ENCODE measurements at regions not wholly inside any gene's neighbourhood (a gene's known extent, or its start where the extent isn't known, plus 50 kb on each side); places are given as distances from the start of the nearest gene placed in this dataset.
"Not testable (repeated sequence)": the region's sequence is repeated elsewhere in the genome, so short reads cannot be mapped to it uniquely, and the experiment has no call there.

DNA sequence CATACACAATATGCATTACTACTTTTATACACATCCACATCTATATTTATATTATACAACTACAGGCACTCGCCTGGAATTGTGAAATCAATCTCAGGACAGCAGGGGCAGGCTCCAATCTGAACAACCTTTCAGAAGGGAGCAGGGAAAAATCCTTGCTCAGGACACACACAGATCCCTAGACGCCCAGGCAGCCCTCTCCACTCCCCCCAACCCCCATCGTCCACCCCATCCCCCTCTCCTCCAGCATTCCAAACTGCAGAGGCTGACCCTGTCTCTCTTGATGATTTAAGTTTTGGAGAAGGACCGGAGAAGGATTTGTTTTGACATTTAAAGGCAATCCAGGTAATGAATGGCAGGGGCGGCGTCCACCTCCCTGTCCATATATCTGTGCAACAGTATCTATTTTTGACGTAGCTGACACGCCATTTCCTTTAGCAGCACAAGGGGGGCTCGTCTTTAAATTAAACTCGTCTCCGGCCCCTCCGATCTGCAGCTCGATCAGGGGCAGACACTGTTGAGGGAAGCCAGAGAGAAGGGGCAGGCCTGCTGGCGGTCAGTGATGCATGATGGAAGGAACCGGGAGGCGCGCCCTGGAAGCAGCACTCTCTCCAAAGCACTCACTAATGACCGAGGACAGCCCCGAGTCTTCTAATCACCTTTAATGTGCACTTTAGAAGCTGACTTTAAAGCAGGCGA lies 95.0 kb upstream of the TBX5 start:
- no peak for ATAC-seq

DNA sequence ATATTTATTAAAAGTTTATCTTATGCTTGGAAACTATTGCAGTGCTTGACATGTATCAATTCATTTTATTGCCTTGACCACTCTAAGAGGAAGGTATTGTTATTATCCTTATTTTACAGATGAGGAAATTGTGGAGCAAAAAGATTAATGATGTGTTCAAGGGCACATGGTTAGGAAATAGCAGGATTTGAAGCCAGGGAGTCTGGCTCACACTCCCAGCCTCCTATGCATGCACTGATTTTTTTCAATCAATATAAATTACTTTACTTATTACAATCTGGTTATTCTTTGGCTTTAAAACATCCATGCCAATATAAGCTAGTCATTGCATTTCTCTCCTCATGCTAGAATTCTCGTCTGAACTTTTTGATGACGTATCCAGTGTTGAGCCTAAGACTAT lies 94.2 kb upstream of the TBX5 start:
- no peak for ATAC-seq

DNA sequence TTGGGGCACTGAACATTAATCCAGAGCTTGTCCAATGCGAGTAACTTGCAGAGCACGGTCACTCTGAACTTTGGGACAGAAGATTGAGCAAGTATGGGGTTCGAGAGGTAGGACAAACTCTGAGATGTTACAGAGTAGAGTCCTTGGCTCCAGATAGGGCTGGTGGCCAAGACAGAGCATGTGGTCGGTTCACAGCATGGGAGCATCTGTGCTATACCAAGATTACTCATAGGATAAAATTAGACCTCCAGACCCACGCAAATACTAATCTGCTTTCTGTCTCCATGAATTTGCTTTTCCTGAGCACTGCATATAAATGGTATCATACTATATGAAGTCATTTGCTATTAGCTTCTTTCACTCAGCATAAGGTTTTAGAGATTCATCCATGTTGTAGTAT lies 93.4 kb upstream of the TBX5 start:
- ATAC-seq, result no peak

DNA sequence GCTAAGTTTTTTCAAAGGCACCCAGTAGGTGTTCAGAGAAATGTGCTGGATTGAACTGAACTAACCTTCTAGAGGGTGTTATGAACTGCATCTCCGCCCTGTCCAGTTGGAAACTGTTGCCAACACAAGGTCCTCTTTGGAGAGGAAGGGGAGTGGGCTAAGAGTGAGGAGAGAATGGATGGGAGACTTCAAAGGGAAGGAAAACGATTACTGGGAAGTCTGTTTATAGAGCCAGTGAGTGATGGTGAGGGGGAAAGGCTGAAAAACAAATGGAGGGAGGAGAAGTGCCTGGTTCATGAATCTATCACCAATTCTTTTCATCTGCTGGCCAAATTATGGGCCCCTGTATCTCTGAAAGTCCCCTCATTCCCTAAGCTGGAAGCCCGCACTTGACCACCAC lies 86.0 kb upstream of the TBX5 start:
- no peak for ATAC-seq

DNA sequence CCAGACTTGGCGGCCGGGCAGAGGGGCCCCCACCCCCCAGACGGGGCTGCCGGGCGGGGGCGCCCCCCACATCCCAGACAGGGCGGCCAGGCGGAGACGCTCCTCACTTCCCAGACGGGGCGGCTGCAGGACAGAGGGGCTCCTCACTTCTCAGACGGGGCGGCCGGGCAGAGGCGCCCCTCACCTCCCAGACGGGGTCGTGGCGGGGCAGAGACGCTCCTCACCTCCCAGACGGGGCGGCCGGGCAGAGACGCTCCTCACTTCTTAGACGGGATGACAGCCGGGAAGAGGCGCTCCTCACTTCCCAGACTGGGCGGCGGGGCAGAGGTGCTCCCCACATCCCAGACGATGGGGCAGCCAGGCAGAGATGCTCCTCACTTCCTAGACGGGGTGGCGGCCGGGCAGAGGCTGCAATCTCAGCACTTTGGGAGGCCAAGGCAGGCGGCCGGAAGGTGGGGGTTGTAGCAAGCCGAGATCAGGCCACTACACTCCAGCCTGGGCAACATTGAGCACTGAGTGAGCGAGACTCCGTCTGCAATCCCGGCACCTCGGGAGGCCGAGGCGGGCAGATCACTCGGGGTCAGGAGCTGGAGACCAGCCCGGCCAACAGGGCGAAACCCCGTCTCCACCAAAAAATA lies 79.0 kb upstream of the TBX5 start:
- ATAC-seq, result not testable (repeated sequence)

DNA sequence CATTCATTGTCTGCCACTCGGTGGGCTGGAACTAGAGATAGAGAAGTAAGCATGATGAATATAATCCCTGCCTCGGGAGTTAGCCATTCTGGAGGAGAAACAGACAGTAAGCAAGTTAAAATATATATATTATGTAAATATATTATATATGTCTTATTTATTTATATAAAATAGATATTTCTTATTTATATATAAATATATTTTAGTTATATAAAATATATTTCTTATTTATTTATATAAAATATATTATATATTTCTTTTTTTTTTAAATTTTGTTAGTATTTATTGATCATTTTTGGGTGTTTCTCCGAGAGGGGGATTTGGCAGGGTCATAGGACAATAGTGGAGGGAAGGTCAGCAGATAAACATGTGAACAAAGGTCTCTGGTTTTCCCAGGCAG lies 78.1 kb upstream of the TBX5 start:
- no peak for ATAC-seq

DNA sequence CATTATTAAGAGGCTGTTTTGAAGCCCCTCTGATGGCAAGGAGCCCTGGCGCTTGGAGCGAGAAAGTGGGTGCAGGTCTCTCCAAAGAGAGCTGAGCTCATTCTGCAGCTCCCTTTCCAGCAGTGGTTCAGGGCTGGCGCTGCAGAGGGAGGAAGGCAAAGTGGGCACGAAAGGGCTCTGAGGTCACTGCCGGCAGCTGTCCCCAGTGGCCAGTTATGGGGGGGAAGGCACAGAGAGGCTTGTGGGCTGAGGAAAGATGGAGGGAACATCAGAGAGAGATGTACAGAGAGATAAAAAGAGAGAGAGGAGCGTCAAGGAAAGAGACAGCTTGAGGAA lies 75.2 kb upstream of the TBX5 start:
- no peak for ATAC-seq

DNA sequence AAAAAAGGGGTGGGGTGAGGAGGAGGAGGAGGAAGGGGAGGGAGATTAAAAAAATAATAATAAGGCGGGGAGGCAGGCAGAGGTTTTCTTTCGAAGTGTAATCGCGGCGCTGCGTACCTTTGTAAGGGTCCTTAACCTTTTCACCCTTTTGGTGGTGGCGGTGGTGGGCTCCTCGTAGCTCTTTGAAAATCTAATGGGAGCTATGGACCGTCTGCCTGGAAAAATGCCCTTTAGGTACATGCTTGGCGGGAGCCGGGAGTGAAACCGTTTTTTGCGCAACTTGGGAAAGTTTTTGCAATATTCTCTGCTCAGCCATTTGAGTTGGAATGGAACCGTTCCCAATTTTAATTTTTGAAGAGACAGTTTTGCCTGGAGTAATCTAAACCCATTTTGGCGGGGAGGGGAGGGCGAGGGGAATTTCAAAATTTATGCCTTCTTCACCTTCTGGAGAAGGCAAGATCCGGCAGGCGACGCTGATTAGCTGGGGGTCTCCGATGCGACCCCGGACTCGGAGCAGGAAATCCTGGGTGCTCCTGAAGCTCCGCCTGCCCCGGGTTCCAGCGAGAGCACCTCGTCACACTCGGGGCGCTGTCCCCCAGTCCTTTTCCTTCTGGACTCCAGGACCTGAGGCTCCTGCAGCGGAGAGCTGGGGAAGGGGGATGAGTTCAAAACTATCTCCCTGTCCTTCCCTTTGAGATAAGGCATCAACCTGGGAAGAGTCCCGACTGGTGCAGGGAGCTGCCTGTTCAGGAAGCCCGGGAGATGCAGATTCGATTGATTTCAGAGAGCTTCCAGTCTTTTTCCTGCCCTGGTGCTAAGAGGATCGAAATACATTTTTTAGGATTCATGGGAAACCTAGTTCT lies 74.6 kb upstream of the TBX5 start:
- no peak for ATAC-seq

DNA sequence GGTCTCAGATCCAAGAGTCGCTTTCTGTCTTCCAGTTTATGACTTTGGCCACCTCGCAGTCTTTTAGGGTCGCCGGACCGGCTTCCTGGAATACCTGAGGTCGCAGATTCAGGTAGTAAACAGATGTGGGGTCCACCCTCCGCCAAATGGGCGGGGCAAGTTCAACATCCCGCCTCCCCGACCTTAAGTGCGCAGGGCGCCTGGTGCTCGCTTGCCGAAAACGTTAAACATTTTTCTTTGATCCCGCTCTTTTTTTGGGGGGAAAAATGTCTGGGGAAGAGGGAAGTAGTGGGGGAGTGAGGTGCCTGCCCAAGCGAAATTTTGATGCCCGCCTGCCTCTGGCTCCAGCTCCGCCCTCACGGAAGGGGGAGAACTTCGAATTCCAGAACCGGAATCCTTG lies 73.9 kb upstream of the TBX5 start:
- ATAC-seq, result no peak

DNA sequence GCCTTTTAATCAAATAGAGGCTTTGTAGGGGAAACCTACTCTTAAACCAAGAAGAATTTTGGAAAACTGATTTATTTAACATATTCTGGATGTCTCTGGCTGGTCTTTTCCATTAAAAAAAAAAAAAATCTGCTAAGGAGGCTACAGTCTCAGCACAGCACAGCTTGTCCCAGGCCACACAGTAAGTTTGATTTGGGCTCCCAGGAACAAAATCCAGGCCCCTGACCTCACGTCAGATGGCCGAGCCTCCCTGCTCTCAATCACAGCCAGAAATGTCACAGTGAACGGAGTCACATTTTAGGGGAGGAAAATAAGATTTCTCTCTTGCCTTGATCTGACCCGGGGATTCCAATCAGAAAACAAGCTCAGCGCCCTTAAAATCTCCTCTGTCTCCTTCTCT lies 72.9 kb upstream of the TBX5 start:
- no peak for ATAC-seq

DNA sequence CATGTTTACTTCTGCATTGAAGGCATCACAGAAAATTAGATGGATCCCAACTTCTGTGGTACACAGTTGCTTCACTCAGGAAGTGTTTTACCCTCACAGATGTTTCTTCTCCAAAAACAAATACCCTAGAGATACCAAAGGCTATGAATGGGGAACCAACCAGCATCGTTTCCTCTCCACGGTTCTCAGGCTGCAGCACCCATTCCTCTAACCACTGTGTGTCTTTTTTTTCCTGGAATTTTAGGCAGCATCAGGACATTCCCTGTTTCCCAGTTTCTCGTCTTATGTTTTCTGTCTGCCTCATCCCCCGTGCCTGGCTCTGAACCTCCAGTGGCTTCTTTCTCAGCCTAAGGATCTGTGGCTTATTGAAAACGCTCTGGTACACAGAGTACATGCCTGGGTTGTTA lies 72.0 kb upstream of the TBX5 start:
- no peak for ATAC-seq

DNA sequence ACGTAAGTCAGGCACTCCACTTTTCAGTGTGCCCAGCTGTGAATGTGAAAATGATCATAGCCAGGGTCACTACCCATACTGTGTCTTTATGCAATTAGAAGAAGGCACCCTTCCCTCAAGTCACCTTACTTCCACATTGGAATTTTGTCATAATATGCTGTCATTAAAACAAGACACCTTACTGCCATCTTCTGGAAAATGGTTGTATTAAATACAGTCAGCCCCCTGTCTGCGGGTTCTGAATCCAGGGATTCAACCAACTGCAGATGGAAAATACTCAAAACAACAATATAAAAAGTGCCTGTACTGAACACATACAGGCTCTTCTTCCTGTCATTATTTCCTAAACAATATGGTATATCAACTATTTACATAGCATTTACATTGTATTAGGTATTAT lies 70.2 kb upstream of the TBX5 start:
- no peak for ATAC-seq

DNA sequence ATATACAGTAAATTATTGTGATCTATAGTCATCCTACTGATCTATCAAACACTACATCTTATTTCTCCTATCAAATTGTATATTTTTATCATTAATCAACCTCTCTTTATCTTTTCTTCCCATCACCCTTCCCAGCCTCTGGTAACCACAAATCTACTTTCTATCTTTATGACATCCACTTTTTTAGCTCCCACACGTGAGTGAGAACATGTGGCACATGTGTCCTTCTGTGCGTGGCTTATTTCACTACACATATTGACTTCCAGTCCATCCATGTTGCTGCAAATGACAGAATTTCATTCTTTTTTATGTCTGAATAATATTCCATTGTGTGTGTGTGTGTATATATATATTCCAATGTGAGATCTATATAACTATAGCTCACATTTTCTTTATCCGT lies 67.8 kb upstream of the TBX5 start:
- no peak for ATAC-seq

DNA sequence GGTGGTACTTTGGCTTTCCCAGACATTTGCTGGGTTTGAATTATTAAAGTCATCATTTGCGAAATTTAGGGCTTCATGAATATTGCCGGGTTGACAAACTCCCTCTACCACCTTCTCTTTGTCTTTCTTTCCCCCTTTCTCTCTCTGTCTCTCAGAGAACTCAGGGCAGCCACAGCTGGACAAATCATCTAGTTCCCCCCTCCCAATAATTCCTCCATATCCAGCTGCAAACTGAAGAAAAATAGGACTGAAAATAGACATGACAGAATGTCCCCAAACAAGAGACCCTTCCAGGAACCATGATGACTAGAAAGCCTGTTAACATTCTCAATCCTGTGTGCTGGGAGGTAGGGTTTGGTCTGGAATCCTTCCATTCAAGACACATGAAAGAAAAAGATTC lies 67.1 kb upstream of the TBX5 start:
- ATAC-seq, result no peak

DNA sequence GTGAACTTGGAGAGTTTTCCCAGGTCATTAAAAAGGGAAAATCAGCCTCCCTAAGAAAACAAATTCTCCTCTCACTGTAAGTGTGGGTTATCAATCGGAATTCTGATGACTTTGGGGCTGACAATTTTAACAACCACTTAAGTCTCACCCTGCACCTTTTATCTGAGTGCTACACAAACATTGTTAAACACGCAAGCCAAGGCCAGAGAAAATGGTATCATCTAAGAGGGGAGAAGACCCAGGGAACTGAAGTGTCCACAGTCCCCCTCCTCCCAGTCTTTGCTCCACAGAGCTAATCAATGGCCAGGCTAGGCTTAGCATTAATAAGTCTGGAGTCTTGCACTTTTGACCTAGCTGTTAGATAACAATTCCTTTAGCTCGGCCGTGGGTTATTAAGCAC lies 51.7 kb upstream of the TBX5 start:
- no peak for ATAC-seq

Data from activated CD4-positive, CD25-positive, alpha-beta regulatory T cell treated with anti-CD3 and anti-CD28 coated beads, Interleukin-2, amount 50 U/mL, for 24 hours (primary cell).